Stimulated activated CD4-positive, alpha-beta T cell treated with anti-CD3 and anti-CD28 coated beads, Interleukin-15, amount 100 ng/mL, for 24 hours (primary cell): ENCODE measurements at regions not wholly inside any gene's neighbourhood (a gene's known extent, or its start where the extent isn't known, plus 50 kb on each side); places are given as distances from the start of the nearest gene placed in this dataset.
"Not testable (repeated sequence)": the region's sequence is repeated elsewhere in the genome, so short reads cannot be mapped to it uniquely, and the experiment has no call there.

Experiments
- DNase-seq: peaks from one replicate; pipeline ENCODE4 v3.0.0-alpha.2; 2020

- DNase-seq: no peak
Measured at GRCh38 chr3:16708285-16708684, 103.1 kb upstream of the DAZL start.

- DNase-seq: not testable (repeated sequence)
Measured at GRCh38 chr3:16711691-16712090, 106.5 kb upstream of the DAZL start.

GRCh38 chr3:16715281-16715680 lies 110.1 kb upstream of the DAZL start:
- DNase-seq: no peak

GRCh38 chr3:16719426-16719825 lies 114.2 kb upstream of the DAZL start:
- no peak for DNase-seq

GRCh38 chr3:16720367-16720940 lies 115.2 kb upstream of the DAZL start:
- no peak for DNase-seq

- DNase-seq: no peak
Measured at GRCh38 chr3:16721494-16721893, 116.3 kb upstream of the DAZL start.

- no peak for DNase-seq
Measured at GRCh38 chr3:16723978-16724377, 118.8 kb upstream of the DAZL start.

- DNase-seq: no peak
Measured at GRCh38 chr3:16724487-16724886, 119.3 kb upstream of the DAZL start.

GRCh38 chr3:16725972-16726371 lies 120.7 kb upstream of the DAZL start:
- no peak for DNase-seq

GRCh38 chr3:16728770-16729745 lies 123.8 kb upstream of the DAZL start:
- no peak for DNase-seq

- DNase-seq: no peak
Measured at GRCh38 chr3:16738451-16738850, 133.2 kb upstream of the DAZL start.

- no peak for DNase-seq
Measured at GRCh38 chr3:16739541-16740105, 134.4 kb upstream of the DAZL start.

GRCh38 chr3:16740515-16740914 lies 135.3 kb upstream of the DAZL start:
- DNase-seq: no peak

- DNase-seq: peak; percentile 48
Measured at GRCh38 chr3:16741103-16741758, 136.0 kb upstream of the DAZL start.

GRCh38 chr3:16741890-16742289 lies 136.7 kb upstream of the DAZL start:
- DNase-seq: peak; percentile 7

GRCh38 chr3:16743276-16743675 lies 138.1 kb upstream of the DAZL start:
- no peak for DNase-seq

GRCh38 chr3:16759227-16759903 lies 125.4 kb upstream of the PLCL2 start:
- no peak for DNase-seq

- DNase-seq: no peak
Measured at GRCh38 chr3:16761571-16761970, 123.2 kb upstream of the PLCL2 start.

GRCh38 chr3:16765661-16766060 lies 119.1 kb upstream of the PLCL2 start:
- DNase-seq: no peak

- no peak for DNase-seq
Measured at GRCh38 chr3:16767006-16767405, 117.7 kb upstream of the PLCL2 start.

GRCh38 chr3:16768014-16768413 lies 116.7 kb upstream of the PLCL2 start:
- no peak for DNase-seq

GRCh38 chr3:16768956-16769355 lies 115.8 kb upstream of the PLCL2 start:
- no peak for DNase-seq

GRCh38 chr3:16769525-16769924 lies 115.2 kb upstream of the PLCL2 start:
- DNase-seq: no peak
